ENCODE measurements at regions not wholly inside any gene's neighbourhood (a gene's known extent, or its start where the extent isn't known, plus 50 kb on each side); places are given as distances from the start of the nearest gene placed in this dataset.

- Histone ChIP-seq H3K9ac (ENCODE audit: low read depth, low read length) (no peak overlapping the region), H3K27me3 (ENCODE audit: insufficient read depth, low read length, poor library complexity) (no peaks in the 10 kb centered on the region), H3K9me3 (ENCODE audit: insufficient read depth, low read length, severe bottlenecking) (no peaks in the 10 kb centered on the region), H3K79me2 (ENCODE audit: insufficient read depth, low read length) (no peaks in the 10 kb centered on the region), H3K36me3 (ENCODE audit: insufficient read depth, low read length) (no peaks in the 10 kb centered on the region), H3K4me3 (ENCODE audit: low read depth in 1 of 2, low read length in 2 of 2) (no peak overlapping the region), H3K4me2 (ENCODE audit: insufficient read depth, low read length) (no peak overlapping the region), H2AFZ (ENCODE audit: low read depth, low read length) (no peak overlapping the region), H4K20me1 (ENCODE audit: insufficient read depth, low read length) (no peaks in the 10 kb centered on the region), H3K4me1 (ENCODE audit: insufficient read depth, low read length) (no peaks in the 10 kb centered on the region), H3K27ac (ENCODE audit: low read length) (no peak overlapping the region)
- DNase-seq (no peak), ATAC-seq (ENCODE audit: insufficient read depth, low read depth) (no peak)
- TF ChIP-seq EZH2 (IDR thresholded peaks at IDR 0.05; ENCODE audit: borderline replicate concordance, low read depth, low read length, severe bottlenecking), result no peak
- no peak for TF ChIP-seq CTCF (IDR thresholded peaks at IDR 0.05; ENCODE audit: borderline replicate concordance, extremely low read depth, low read length, poor library complexity, severe bottlenecking)
Measured at GRCh38 chr14:42872786-42873185, 1266.1 kb downstream of the LRFN5 start.

GRCh38 chr14:42869681-42870080, 1263.0 kb downstream of the LRFN5 start:
- Histone ChIP-seq H4K20me1 (ENCODE audit: insufficient read depth, low read length) (no peaks in the 10 kb centered on the region), H3K4me2 (ENCODE audit: insufficient read depth, low read length) (no peak overlapping the region), H2AFZ (ENCODE audit: low read depth, low read length) (no peak overlapping the region), H3K27me3 (ENCODE audit: insufficient read depth, low read length, poor library complexity) (no peaks in the 10 kb centered on the region), H3K27ac (ENCODE audit: low read length) (no peak overlapping the region), H3K9me3 (ENCODE audit: insufficient read depth, low read length, severe bottlenecking) (no peaks in the 10 kb centered on the region), H3K4me1 (ENCODE audit: insufficient read depth, low read length) (no peaks in the 10 kb centered on the region), H3K36me3 (ENCODE audit: insufficient read depth, low read length) (no peaks in the 10 kb centered on the region), H3K79me2 (ENCODE audit: insufficient read depth, low read length) (no peaks in the 10 kb centered on the region), H3K9ac (ENCODE audit: low read depth, low read length) (no peak overlapping the region), H3K4me3 (ENCODE audit: low read depth in 1 of 2, low read length in 2 of 2) (no peak overlapping the region)
- no peak for TF ChIP-seq EZH2 (IDR thresholded peaks at IDR 0.05; ENCODE audit: borderline replicate concordance, low read depth, low read length, severe bottlenecking)
- TF ChIP-seq CTCF (IDR thresholded peaks at IDR 0.05; ENCODE audit: borderline replicate concordance, extremely low read depth, low read length, poor library complexity, severe bottlenecking), result no peak
- ATAC-seq (ENCODE audit: insufficient read depth, low read depth) (no peak), DNase-seq (no peak)

- Histone ChIP-seq H3K9ac (ENCODE audit: low read depth, low read length) (no peak overlapping the region), H3K27me3 (ENCODE audit: insufficient read depth, low read length, poor library complexity) (no peaks in the 10 kb centered on the region), H3K27ac (ENCODE audit: low read length) (no peak overlapping the region), H3K4me1 (ENCODE audit: insufficient read depth, low read length) (no peaks in the 10 kb centered on the region), H3K36me3 (ENCODE audit: insufficient read depth, low read length) (no peaks in the 10 kb centered on the region), H3K4me2 (ENCODE audit: insufficient read depth, low read length) (no peak overlapping the region), H3K4me3 (ENCODE audit: low read depth in 1 of 2, low read length in 2 of 2) (no peak overlapping the region), H3K9me3 (ENCODE audit: insufficient read depth, low read length, severe bottlenecking) (no peaks in the 10 kb centered on the region), H2AFZ (ENCODE audit: low read depth, low read length) (no peak overlapping the region), H3K79me2 (ENCODE audit: insufficient read depth, low read length) (no peaks in the 10 kb centered on the region), H4K20me1 (ENCODE audit: insufficient read depth, low read length) (no peaks in the 10 kb centered on the region)
- DNase-seq, result no peak
- TF ChIP-seq EZH2 (IDR thresholded peaks at IDR 0.05; ENCODE audit: borderline replicate concordance, low read depth, low read length, severe bottlenecking) (no peak), CTCF (IDR thresholded peaks at IDR 0.05; ENCODE audit: borderline replicate concordance, extremely low read depth, low read length, poor library complexity, severe bottlenecking) (no peak)
- no peak for ATAC-seq (ENCODE audit: insufficient read depth, low read depth)
Measured at GRCh38 chr14:42862114-42862513, 1255.4 kb downstream of the LRFN5 start.

GRCh38 chr14:42860371-42860770, 1253.7 kb downstream of the LRFN5 start:
- H3K4me3 ChIP-seq (ENCODE audit: low read depth in 1 of 2, low read length in 2 of 2), result no peak overlapping the region
- DNase-seq (no peak), ATAC-seq (ENCODE audit: insufficient read depth, low read depth) (no peak)
- H3K9ac ChIP-seq (ENCODE audit: low read depth, low read length), result no peak overlapping the region
- no peak for TF ChIP-seq EZH2 (IDR thresholded peaks at IDR 0.05; ENCODE audit: borderline replicate concordance, low read depth, low read length, severe bottlenecking)
- no peak for TF ChIP-seq CTCF (IDR thresholded peaks at IDR 0.05; ENCODE audit: borderline replicate concordance, extremely low read depth, low read length, poor library complexity, severe bottlenecking)
- no peaks in the 10 kb centered on the region for H3K27me3 ChIP-seq (ENCODE audit: insufficient read depth, low read length, poor library complexity)
- H3K4me1 ChIP-seq (ENCODE audit: insufficient read depth, low read length), result no peaks in the 10 kb centered on the region
- H3K27ac ChIP-seq (ENCODE audit: low read length), result no peak overlapping the region
- H3K9me3 ChIP-seq (ENCODE audit: insufficient read depth, low read length, severe bottlenecking), result no peaks in the 10 kb centered on the region
- H3K79me2 ChIP-seq (ENCODE audit: insufficient read depth, low read length), result no peaks in the 10 kb centered on the region
- no peaks in the 10 kb centered on the region for H3K36me3 ChIP-seq (ENCODE audit: insufficient read depth, low read length)
- H2AFZ ChIP-seq (ENCODE audit: low read depth, low read length), result no peak overlapping the region
- H4K20me1 ChIP-seq (ENCODE audit: insufficient read depth, low read length), result no peaks in the 10 kb centered on the region
- no peak overlapping the region for H3K4me2 ChIP-seq (ENCODE audit: insufficient read depth, low read length)

All from DND-41 (cell line).